ENCODE measurements at regions not wholly inside any gene's neighbourhood (a gene's known extent, or its start where the extent isn't known, plus 50 kb on each side); places are given as distances from the start of the nearest gene placed in this dataset.

DNA sequence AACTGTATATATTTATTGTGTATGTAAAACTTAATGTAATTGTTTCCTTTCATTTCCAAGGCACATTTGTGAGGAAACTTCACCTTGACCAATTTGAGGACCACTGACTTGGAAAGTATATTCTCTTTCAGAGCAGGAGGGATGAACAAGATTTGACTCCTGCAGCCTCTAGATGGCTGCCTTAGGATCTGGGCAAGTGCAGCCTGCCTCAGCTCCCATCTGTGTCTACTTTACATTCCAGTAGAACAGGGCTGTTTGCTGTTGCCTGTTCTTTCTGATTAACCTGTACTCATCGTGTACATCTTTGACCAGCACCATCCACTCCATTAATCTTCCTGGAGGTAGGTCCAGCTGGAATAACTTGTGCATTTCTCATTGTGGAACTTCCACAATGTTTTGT is 312.8 kb downstream of the HLX start:
- TF ChIP-seq CSDC2 (CRISPR knock-in tag; IDR thresholded peaks at IDR 0.05) (no peak), ZNF70 (CRISPR knock-in tag; IDR thresholded peaks at IDR 0.05) (no peak), ISL1 (CRISPR knock-in tag; IDR thresholded peaks at IDR 0.05) (no peak), POU6F1 (CRISPR knock-in tag; IDR thresholded peaks at IDR 0.05; ENCODE audit: borderline replicate concordance, low read depth) (no peak), ZNF565 (CRISPR knock-in tag; conservative IDR thresholded peaks at IDR 0.05; ENCODE audit: low read depth) (no peak)
